ENCODE measurements at regions not wholly inside any gene's neighbourhood (a gene's known extent, or its start where the extent isn't known, plus 50 kb on each side); places are given as distances from the start of the nearest gene placed in this dataset.

GRCh38 chr4:141851246-141851891 is 215.0 kb downstream of the IL15 start:
- H3K27ac ChIP-seq (ENCODE audit: low read depth, low read length, poor library complexity, severe bottlenecking), result no peak overlapping the region
- CTCF ChIA-PET, result no interaction called here
- BruUV-seq (replicated peaks), result no TSS peak
- no peaks in the 10 kb centered on the region for H3K27me3 ChIP-seq (replicated peaks; ENCODE audit: insufficient read depth, low read depth, low read length, poor library complexity)
- no peak for DNase-seq (ENCODE audit: low spot score)
- TF ChIP-seq CTCF (conservative IDR thresholded peaks at IDR 0.05; ENCODE audit: low read depth, low read length) (no peak), EZH2 (IDR thresholded peaks at IDR 0.05; ENCODE audit: borderline replicate concordance, low read depth, low read length, poor library complexity, severe bottlenecking) (no peak)
- intact Hi-C loops (cut with micrococcal nuclease; ENCODE audit: unreplicated experiment), result no loop called here
- H3K4me3 ChIP-seq (ENCODE audit: low read depth, low read length, poor library complexity, severe bottlenecking), result no peak overlapping the region
- H3K36me3 ChIP-seq (ENCODE audit: insufficient read depth, low read length, poor library complexity, severe bottlenecking), result no peaks in the 10 kb centered on the region
- H3K4me1 ChIP-seq (ENCODE audit: insufficient read depth, low read length, poor library complexity, severe bottlenecking), result no peaks in the 10 kb centered on the region
- POLR2A ChIA-PET (ENCODE audit: low non-redundant PET), result no interaction called here
- no peaks in the 10 kb centered on the region for H3K9me3 ChIP-seq (ENCODE audit: low read depth, low read length, poor library complexity, severe bottlenecking)

GRCh38 chr4:141853091-141853764 is 216.8 kb downstream of the IL15 start:
- H3K9me3 ChIP-seq (ENCODE audit: low read depth, low read length, poor library complexity, severe bottlenecking), result no peaks in the 10 kb centered on the region
- H3K4me1 ChIP-seq (ENCODE audit: insufficient read depth, low read length, poor library complexity, severe bottlenecking), result no peaks in the 10 kb centered on the region
- DNase-seq (ENCODE audit: low spot score), result no peak
- H3K27ac ChIP-seq (ENCODE audit: low read depth, low read length, poor library complexity, severe bottlenecking), result no peak overlapping the region
- H3K4me3 ChIP-seq (ENCODE audit: low read depth, low read length, poor library complexity, severe bottlenecking), result no peak overlapping the region
- TF ChIP-seq EZH2 (IDR thresholded peaks at IDR 0.05; ENCODE audit: borderline replicate concordance, low read depth, low read length, poor library complexity, severe bottlenecking), result no peak
- no peak for TF ChIP-seq CTCF (conservative IDR thresholded peaks at IDR 0.05; ENCODE audit: low read depth, low read length)
- ChIA-PET CTCF (no interaction called here), POLR2A (ENCODE audit: low non-redundant PET) (no interaction called here)
- BruUV-seq (replicated peaks), result no TSS peak
- intact Hi-C loops (cut with micrococcal nuclease; ENCODE audit: unreplicated experiment), result no loop called here
- H3K36me3 ChIP-seq (ENCODE audit: insufficient read depth, low read length, poor library complexity, severe bottlenecking), result no peaks in the 10 kb centered on the region
- H3K27me3 ChIP-seq (replicated peaks; ENCODE audit: insufficient read depth, low read depth, low read length, poor library complexity), result no peaks in the 10 kb centered on the region

GRCh38 chr4:141858437-141858836 is 222.1 kb downstream of the IL15 start:
- intact Hi-C loops (cut with micrococcal nuclease; ENCODE audit: unreplicated experiment), result no loop called here
- H3K9me3 ChIP-seq (ENCODE audit: low read depth, low read length, poor library complexity, severe bottlenecking), result no peaks in the 10 kb centered on the region
- ChIA-PET CTCF (no interaction called here), POLR2A (ENCODE audit: low non-redundant PET) (no interaction called here)
- BruUV-seq (replicated peaks), result no TSS peak
- no peaks in the 10 kb centered on the region for H3K27me3 ChIP-seq (replicated peaks; ENCODE audit: insufficient read depth, low read depth, low read length, poor library complexity)
- H3K27ac ChIP-seq (ENCODE audit: low read depth, low read length, poor library complexity, severe bottlenecking), result no peak overlapping the region
- H3K4me1 ChIP-seq (ENCODE audit: insufficient read depth, low read length, poor library complexity, severe bottlenecking), result no peaks in the 10 kb centered on the region
- H3K36me3 ChIP-seq (ENCODE audit: insufficient read depth, low read length, poor library complexity, severe bottlenecking), result no peaks in the 10 kb centered on the region
- TF ChIP-seq CTCF (conservative IDR thresholded peaks at IDR 0.05; ENCODE audit: low read depth, low read length) (no peak), EZH2 (IDR thresholded peaks at IDR 0.05; ENCODE audit: borderline replicate concordance, low read depth, low read length, poor library complexity, severe bottlenecking) (no peak)
- DNase-seq (ENCODE audit: low spot score), result no peak
- H3K4me3 ChIP-seq (ENCODE audit: low read depth, low read length, poor library complexity, severe bottlenecking), result no peak overlapping the region
